ENCODE measurements at regions not wholly inside any gene's neighbourhood (a gene's known extent, or its start where the extent isn't known, plus 50 kb on each side); places are given as distances from the start of the nearest gene placed in this dataset.

- no peak overlapping the region for H3K27ac Mint-ChIP-seq
- H3K27me3 Mint-ChIP-seq = no peaks in the 10 kb centered on the region
- no peak overlapping the region for H3K4me3 Mint-ChIP-seq
- no peaks in the 10 kb centered on the region for H3K36me3 Mint-ChIP-seq
- no peaks in the 10 kb centered on the region for H3K9me3 Mint-ChIP-seq
- ATAC-seq = no peak
- no peak for DNase-seq
- peaks cover 5 to 16% (median 7%) of the 10 kb centered on the region in 4 donors for H3K4me1 Mint-ChIP-seq
- POLR2A ChIA-PET = interaction anchor here (0.8 kb wide), 1 partner anchor 8 kb away, joined by 4 read pairs; no protein-coding TSS in a partner anchor
Observed at GRCh38 chr17:73759734-73760438, 115.6 kb upstream of the SDK2 start.

- POLR2A ChIA-PET = no interaction called here
- H3K36me3 Mint-ChIP-seq = no peaks in the 10 kb centered on the region
- ATAC-seq (no peak), DNase-seq (no peak)
- peaks cover 5 to 16% (median 7%) of the 10 kb centered on the region in 4 donors for H3K4me1 Mint-ChIP-seq
- H3K4me3 Mint-ChIP-seq = no peak overlapping the region
- no peaks in the 10 kb centered on the region for H3K9me3 Mint-ChIP-seq
- peak overlapping the region in 1 of 10 donors; percentile 41 for H3K27ac Mint-ChIP-seq
- H3K27me3 Mint-ChIP-seq = no peaks in the 10 kb centered on the region
Observed at GRCh38 chr17:73760439-73760758, 116.2 kb upstream of the SDK2 start.

DNA sequence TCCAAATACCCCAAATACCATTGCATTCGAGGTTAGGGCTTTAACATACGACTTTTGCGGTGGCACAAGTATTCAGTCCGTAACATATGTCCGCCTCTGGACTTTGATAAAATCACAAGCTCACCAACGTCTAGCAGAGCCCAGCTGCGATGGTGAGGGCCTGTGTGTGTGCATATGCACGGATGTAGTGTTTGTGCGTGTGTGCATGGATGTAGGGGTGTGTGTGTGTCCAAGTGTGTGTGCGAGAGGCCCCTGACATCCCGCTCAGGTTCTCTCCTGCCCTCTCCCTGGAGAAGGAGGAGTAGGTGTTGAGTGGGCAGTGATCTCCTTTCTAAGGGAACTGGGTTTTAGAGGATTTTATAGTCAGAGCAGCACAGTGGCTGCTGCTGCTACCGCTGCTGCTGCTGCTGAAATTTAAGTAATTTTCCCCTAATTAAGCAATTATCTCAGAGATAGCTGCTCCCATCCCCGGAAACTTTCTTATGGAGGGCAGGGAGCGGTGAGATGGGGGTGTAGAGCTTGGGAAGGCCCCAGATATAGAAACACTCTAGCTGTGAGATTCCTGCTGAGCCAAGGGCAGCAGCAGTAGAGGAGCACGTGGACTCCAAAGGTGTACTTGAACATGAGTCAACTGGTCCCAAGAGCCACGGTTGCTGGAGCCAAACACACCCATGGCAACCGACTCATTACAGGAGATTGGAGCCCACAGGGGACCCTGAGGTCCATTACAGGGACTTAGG lies 121.7 kb upstream of the SDK2 start:
- Mint-ChIP-seq H3K27ac (no peak overlapping the region), H3K4me3 (no peak overlapping the region)

DNA sequence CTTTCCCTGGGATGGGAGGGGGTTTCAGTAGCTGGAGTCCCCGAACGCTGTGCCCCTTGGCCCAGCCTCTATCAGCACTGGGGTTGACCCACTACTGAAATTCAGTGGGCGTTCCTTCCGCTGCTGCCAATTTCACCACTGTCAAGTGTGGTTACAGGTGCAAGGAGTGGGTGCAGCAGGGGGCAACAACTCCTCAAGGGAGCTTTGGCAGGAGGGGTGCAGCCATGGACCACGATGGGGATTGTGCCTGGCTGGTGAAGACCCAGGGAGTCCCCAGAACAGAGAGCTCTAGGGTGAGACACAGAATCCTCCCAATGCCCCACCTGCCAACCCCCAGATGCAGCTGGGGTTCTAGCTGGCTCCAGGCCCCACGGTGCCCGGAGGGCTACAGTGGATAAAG lies 123.5 kb upstream of the SDK2 start:
- POLR2A ChIA-PET = interaction anchor here (0.6 kb wide), 1 partner anchor 9 kb away, joined by 4 read pairs; no protein-coding TSS in a partner anchor
- Mint-ChIP-seq H3K4me1 (peaks cover 0 to 4% (median 0%) of the 10 kb centered on the region in 4 donors), H3K9me3 (no peaks in the 10 kb centered on the region), H3K27me3 (no peaks in the 10 kb centered on the region), H3K27ac (peak overlapping the region in 1 of 10 donors; percentile 90), H3K36me3 (no peaks in the 10 kb centered on the region), H3K4me3 (no peak overlapping the region)
- no peak for DNase-seq
- no peak for ATAC-seq

More for the DNA sequence above, 121.7 kb upstream of the SDK2 start:
- Mint-ChIP-seq H3K27me3 (no peaks in the 10 kb centered on the region), H3K9me3 (no peaks in the 10 kb centered on the region), H3K4me1 (peaks cover 0 to 9% (median 4%) of the 10 kb centered on the region in 4 donors), H3K36me3 (no peaks in the 10 kb centered on the region)
- POLR2A ChIA-PET = no interaction called here
- DNase-seq (no peak), ATAC-seq (no peak)

GRCh38 chr17:73768691-73769090 lies 124.4 kb upstream of the SDK2 start:
- no peak overlapping the region for H3K27ac Mint-ChIP-seq

DNA sequence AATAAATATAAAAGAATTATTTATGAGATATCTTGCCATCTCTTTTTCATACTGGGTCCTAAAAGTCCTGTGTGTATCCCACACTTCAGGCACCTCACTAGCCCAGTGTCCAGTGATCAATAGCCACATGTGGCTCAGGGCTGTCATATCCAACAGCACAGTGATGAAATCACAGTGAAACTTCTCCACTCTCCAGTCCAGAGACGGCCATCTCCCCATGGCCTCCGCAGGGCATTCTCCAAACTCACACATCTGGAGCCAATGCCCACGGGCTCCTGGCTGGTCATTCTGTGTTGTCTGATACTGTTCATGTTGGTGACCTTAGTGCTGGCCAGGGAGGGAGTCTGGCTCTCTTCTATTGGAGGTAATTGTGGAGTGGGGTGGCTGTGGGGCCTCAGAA lies 125.2 kb upstream of the SDK2 start:
- no peaks in the 10 kb centered on the region for H3K36me3 Mint-ChIP-seq
- H3K9me3 Mint-ChIP-seq = no peaks in the 10 kb centered on the region
- ATAC-seq (no peak), DNase-seq (no peak)
- H3K4me3 Mint-ChIP-seq = no peak overlapping the region
- H3K4me1 Mint-ChIP-seq = peaks cover 0 to 4% (median 0%) of the 10 kb centered on the region in 4 donors
- POLR2A ChIA-PET = no interaction called here
- H3K27ac Mint-ChIP-seq = no peak overlapping the region
- H3K27me3 Mint-ChIP-seq = no peaks in the 10 kb centered on the region

More at GRCh38 chr17:73768691-73769090, 124.4 kb upstream of the SDK2 start:
- ATAC-seq (no peak), DNase-seq (no peak)
- H3K27me3 Mint-ChIP-seq = no peaks in the 10 kb centered on the region
- H3K4me1 Mint-ChIP-seq = peaks cover 0 to 4% (median 0%) of the 10 kb centered on the region in 4 donors
- H3K36me3 Mint-ChIP-seq = no peaks in the 10 kb centered on the region
- POLR2A ChIA-PET = no interaction called here
- no peak overlapping the region for H3K4me3 Mint-ChIP-seq
- H3K9me3 Mint-ChIP-seq = no peaks in the 10 kb centered on the region

- Mint-ChIP-seq H3K36me3 (no peaks in the 10 kb centered on the region), H3K9me3 (no peaks in the 10 kb centered on the region), H3K4me1 (peaks cover 0 to 4% (median 0%) of the 10 kb centered on the region in 4 donors), H3K27ac (no peak overlapping the region), H3K4me3 (no peak overlapping the region), H3K27me3 (no peaks in the 10 kb centered on the region)
- POLR2A ChIA-PET = no interaction called here
- ATAC-seq (no peak), DNase-seq (no peak)
Observed at GRCh38 chr17:73770115-73770848, 126.0 kb upstream of the SDK2 start.

DNA sequence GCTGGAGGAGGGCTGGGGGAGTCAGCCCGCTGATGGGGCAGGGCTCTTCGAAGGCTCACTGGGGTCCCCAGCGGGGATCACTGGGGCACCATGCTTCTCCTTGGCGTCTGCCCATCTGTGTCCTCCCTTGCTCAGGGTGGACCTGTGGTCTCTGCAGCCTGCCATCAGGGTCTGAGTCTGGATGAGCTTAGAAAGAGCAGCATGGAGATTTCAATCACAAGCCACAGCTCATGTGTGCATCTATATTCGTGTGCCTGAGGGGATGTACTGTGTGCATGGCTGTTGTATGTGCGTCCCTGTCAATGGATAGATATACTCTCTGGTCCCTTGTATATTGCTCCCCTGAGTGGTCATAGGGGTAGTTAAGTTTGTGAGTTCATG lies 126.6 kb upstream of the SDK2 start:
- Mint-ChIP-seq H3K4me3 (no peak overlapping the region), H3K27me3 (no peaks in the 10 kb centered on the region), H3K27ac (no peak overlapping the region), H3K9me3 (no peaks in the 10 kb centered on the region), H3K36me3 (no peaks in the 10 kb centered on the region), H3K4me1 (peaks cover 0 to 4% (median 0%) of the 10 kb centered on the region in 4 donors)
- ATAC-seq (no peak), DNase-seq (no peak)
- POLR2A ChIA-PET = no interaction called here

DNA sequence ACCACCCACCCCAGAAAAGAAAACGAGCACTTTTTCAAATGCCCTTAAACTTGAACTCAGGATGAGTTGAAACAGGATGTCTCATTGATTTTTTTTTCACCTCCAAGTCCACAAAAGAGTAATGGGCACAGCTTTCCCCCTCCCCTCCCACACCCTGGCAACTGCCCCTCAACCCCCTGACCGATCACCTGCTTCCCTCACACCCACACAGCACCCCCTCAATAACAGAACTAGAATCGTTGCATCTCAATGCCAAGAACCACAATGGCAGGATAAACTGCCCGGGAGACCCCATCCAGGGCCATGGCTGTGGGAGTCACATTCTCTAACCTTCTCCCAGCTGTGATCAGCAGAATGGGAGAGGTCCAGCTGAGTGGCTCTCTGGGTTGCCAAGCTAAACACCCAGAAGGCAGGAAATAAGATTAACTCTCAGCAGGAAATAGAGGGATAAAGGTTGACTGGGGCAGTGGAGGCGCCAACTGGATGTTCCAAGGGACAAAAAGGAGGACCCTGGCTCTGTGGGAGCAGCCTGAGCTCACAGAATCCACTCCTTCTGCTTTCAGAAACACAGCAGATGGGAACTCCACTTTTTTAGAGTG lies 128.0 kb upstream of the SDK2 start:
- H3K4me1 Mint-ChIP-seq = peaks cover 0 to 4% (median 0%) of the 10 kb centered on the region in 4 donors
- H3K27ac Mint-ChIP-seq = peak overlapping the region in 1 of 10 donors; percentile 30
- DNase-seq (no peak), ATAC-seq (no peak)
- no peaks in the 10 kb centered on the region for H3K9me3 Mint-ChIP-seq
- H3K36me3 Mint-ChIP-seq = no peaks in the 10 kb centered on the region
- POLR2A ChIA-PET = no interaction called here
- no peak overlapping the region for H3K4me3 Mint-ChIP-seq
- H3K27me3 Mint-ChIP-seq = no peaks in the 10 kb centered on the region

- no peak overlapping the region for H3K4me3 Mint-ChIP-seq
Observed at GRCh38 chr17:73773702-73774101, 129.5 kb upstream of the SDK2 start.

DNA sequence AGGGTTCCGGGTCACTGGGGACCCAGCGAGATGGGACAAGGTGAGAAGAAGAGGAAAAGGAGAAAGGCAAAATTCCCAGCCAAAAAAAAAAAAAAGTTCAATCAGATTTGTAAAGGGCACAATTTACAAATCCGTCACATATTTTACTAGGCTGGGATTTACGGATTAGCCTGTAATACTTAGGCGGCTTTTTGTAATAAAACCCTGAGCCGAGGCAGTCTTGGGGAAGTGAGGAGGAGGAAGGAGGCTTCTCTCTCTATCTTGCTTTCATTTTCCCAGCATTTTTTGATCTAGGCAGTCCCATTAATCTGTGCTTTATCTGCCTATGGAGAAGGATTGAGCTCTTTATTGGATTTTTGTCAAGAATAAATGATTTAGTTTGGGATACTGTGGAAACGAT lies 130.6 kb upstream of the SDK2 start:
- no peak overlapping the region for H3K27ac Mint-ChIP-seq
- peaks cover 0 to 1% (median 0%) of the 10 kb centered on the region in 5 donors for H3K27me3 Mint-ChIP-seq
- no peak overlapping the region for H3K4me3 Mint-ChIP-seq
- DNase-seq (no peak), ATAC-seq (no peak)
- POLR2A ChIA-PET = interaction anchor here (0.7 kb wide), 1 partner anchor 215 kb away, joined by 3 read pairs; no protein-coding TSS in a partner anchor
- H3K9me3 Mint-ChIP-seq = no peaks in the 10 kb centered on the region
- H3K4me1 Mint-ChIP-seq = peaks cover 0 to 2% (median 0%) of the 10 kb centered on the region in 4 donors
- H3K36me3 Mint-ChIP-seq = no peaks in the 10 kb centered on the region

More at GRCh38 chr17:73773702-73774101, 129.5 kb upstream of the SDK2 start:
- DNase-seq = no peak
- Mint-ChIP-seq H3K9me3 (no peaks in the 10 kb centered on the region), H3K4me1 (peaks cover 0 to 2% (median 0%) of the 10 kb centered on the region in 4 donors), H3K36me3 (no peaks in the 10 kb centered on the region), H3K27ac (no peak overlapping the region), H3K27me3 (no peaks in the 10 kb centered on the region)
- POLR2A ChIA-PET = no interaction called here
- ATAC-seq = no peak

DNA sequence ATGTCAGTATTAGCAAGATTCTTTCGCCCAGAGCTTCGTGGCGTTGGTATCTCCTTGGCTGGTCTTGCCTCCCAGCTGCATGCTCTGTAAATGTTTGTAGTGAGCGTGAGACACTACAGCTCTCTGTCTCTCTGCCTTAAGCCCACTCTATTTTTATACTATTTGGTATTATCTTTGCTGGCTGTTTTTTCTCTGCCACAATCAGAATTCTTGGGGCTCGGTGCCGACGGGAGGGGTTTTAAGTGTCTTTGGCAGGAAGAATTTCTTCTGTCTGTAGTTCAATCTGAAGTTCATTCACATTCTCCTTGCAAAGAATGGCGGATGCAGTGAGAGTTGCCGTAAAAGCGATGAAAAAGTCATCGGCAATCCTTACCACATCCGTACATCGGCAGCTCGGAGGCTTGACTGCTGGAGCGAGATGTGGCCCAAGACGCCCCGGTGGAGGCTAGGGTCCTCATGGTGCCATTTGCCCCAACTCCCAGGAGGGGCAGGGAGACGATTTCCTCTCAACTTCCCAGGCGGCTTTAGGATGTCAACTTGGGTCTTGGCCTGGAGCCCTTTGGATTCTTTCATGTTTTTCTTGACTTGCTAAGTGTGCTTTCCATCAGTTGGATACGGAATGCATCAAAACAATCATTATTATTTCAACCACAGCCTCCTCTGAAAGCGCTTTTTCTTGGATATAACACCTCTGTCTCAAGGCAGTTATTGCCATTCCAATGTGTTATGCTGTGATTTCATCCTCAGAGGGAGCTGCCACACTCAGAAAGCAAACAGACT lies 132.3 kb upstream of the SDK2 start:
- no peaks in the 10 kb centered on the region for H3K36me3 Mint-ChIP-seq
- DNase-seq (no peak), ATAC-seq (no peak)
- POLR2A ChIA-PET = no interaction called here
- H3K27ac Mint-ChIP-seq = no peak overlapping the region
- peaks cover 0 to 1% (median 0%) of the 10 kb centered on the region in 5 donors for H3K27me3 Mint-ChIP-seq
- peaks cover 0 to 1% (median 0%) of the 10 kb centered on the region in 4 donors for H3K4me1 Mint-ChIP-seq
- no peaks in the 10 kb centered on the region for H3K9me3 Mint-ChIP-seq
- no peak overlapping the region for H3K4me3 Mint-ChIP-seq
